Naive thymus-derived CD8-positive, alpha-beta T cell (primary cell): ENCODE measurements at regions not wholly inside any gene's neighbourhood (a gene's known extent, or its start where the extent isn't known, plus 50 kb on each side); places are given as distances from the start of the nearest gene placed in this dataset.

Source experiments
- ATAC-seq, 2 donors: fragments of 150-1000 bp; cut with Tn5 transposase in 1 of 2; sonication (Bioruptor Pico), chemical (Tn5 transposase) in 1 of 2; 1 replicate in 1 of 2; 2 replicates in 1 of 2; pipeline ENCODE4 v1.10.0; 2021; ENCODE audit warnings: mild to moderate bottlenecking in 2 of 2, moderate library complexity in 2 of 2
- POLR2A ChIA-PET: fragments of 350-600 bp; sonication (Branson Sonifier 250); formaldehyde crosslinking; loops from one replicate; lab custom pipeline; 2021; ENCODE audit warnings: antibody characterized with exemption; lab: Charles Lee
- DNase-seq, 10 donors: peaks; one replicate each; pipeline versions ENCODE4 v3.0.0 to v3.0.0-alpha.2; 2020 to 2022
- H3K27ac Mint-ChIP-seq, 10 donors: one replicate each; pipeline ENCODE4 v1.8.0; 2020 to 2022; ENCODE audit warnings: mild to moderate bottlenecking in 10 of 10, mixed read lengths in 10 of 10, moderate library complexity in 4 of 10, inconsistent platforms in 1 of 10
- H3K27me3 Mint-ChIP-seq, 5 donors: one replicate each; pipeline ENCODE4 v1.8.0; 2021 to 2022; ENCODE audit warnings: mixed read lengths in 5 of 5
- H3K36me3 Mint-ChIP-seq, 3 donors: one replicate each; pipeline ENCODE4 v1.8.0; 2020 to 2022; ENCODE audit warnings: mixed read lengths in 3 of 3, mild to moderate bottlenecking in 2 of 3, inconsistent platforms in 1 of 3
- H3K4me1 Mint-ChIP-seq, 4 donors: one replicate each; pipeline ENCODE4 v1.8.0; 2021 to 2022; ENCODE audit warnings: mixed read lengths in 4 of 4
- H3K4me3 Mint-ChIP-seq, 10 donors: one replicate each; pipeline ENCODE4 v1.8.0; 2020 to 2022; ENCODE audit warnings: mild to moderate bottlenecking in 10 of 10, mixed read lengths in 10 of 10, moderate library complexity in 6 of 10, inconsistent platforms in 1 of 10
- H3K9me3 Mint-ChIP-seq, 9 donors: one replicate each; pipeline ENCODE4 v1.8.0; 2020 to 2022; ENCODE audit warnings: mixed read lengths in 9 of 9, mild to moderate bottlenecking in 3 of 9, inconsistent platforms in 1 of 9, moderate library complexity in 1 of 9

DNA sequence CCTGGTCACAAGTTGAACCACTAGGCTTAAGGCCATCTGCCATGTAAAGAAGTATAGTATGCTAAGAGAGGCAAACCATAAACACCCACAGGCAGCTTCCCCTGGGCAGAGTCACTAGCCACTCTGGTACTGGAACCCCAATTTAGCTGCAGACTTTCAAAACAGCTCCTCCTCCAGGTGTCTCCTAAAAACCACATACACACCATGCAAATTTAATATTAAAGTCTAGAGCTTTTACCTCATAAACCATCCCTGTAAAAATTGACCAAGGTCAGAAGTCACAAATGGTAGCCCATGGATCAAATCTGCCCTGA lies 99.1 kb upstream of the STT3B start:
- POLR2A ChIA-PET = no interaction called here
- ATAC-seq = no peak
- Mint-ChIP-seq H3K4me3 (no peak overlapping the region), H3K36me3 (peaks cover 0 to 24% (median 23%) of the 10 kb centered on the region in 3 donors), H3K27ac (no peak overlapping the region), H3K27me3 (no peaks in the 10 kb centered on the region), H3K4me1 (no peaks in the 10 kb centered on the region), H3K9me3 (peaks cover 12 to 42% (median 21%) of the 10 kb centered on the region in 9 donors)
- no peak for DNase-seq

DNA sequence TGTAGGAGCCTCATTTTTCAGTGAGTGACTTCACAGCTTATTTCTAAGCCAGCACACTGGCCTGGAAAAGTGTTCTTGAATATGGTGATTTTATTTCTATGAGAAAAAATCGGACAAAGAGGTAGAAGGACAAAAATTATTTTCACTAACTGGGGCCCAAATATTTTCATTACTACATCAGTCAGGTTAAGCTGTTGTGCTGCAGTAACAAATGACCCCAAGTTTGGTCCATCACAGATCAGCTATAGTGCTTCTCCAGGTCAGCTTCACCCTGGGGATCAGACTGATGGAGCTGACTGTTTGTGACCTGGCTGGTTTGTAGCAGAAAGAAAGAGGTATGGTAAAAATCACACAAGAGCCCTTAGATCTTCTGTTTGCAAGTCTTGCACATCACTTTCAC lies 97.9 kb upstream of the STT3B start:
- peak overlapping the region in 1 of 10 donors; percentile 56 for H3K27ac Mint-ChIP-seq
- H3K27me3 Mint-ChIP-seq = no peaks in the 10 kb centered on the region
- POLR2A ChIA-PET = no interaction called here
- H3K4me3 Mint-ChIP-seq = no peak overlapping the region
- H3K36me3 Mint-ChIP-seq = peaks cover 0 to 24% (median 20%) of the 10 kb centered on the region in 3 donors
- H3K4me1 Mint-ChIP-seq = peaks cover 0 to 3% (median 0%) of the 10 kb centered on the region in 4 donors
- no peak for DNase-seq
- no peak for ATAC-seq
- H3K9me3 Mint-ChIP-seq = peaks cover 12 to 35% (median 20%) of the 10 kb centered on the region in 9 donors

DNA sequence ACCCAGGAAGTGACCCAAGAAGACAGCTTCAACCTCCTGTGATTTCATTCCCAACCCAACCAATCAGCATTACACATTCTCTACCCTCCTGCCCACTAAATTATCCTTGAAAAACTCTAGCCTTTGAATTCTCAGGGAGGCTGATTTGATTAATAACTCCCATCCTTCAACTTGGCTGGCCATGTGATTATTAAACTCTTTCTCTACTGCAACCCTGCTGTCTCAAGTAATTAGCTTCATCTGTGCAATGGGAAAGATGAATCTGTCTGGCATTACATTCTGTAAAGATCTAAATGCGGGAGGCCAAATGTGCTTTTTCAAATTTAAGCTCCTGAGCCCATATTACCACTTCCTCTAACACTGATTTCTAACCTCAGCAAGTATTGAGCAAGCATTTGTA lies 95.9 kb upstream of the STT3B start:
- Mint-ChIP-seq H3K4me3 (no peak overlapping the region), H3K4me1 (peaks cover 0 to 8% (median 3%) of the 10 kb centered on the region in 4 donors), H3K27ac (no peak overlapping the region), H3K27me3 (no peaks in the 10 kb centered on the region), H3K9me3 (peaks cover 12 to 35% (median 20%) of the 10 kb centered on the region in 9 donors), H3K36me3 (peaks cover 0 to 21% (median 20%) of the 10 kb centered on the region in 3 donors)
- DNase-seq (no peak), ATAC-seq (no peak)
- POLR2A ChIA-PET = no interaction called here

DNA sequence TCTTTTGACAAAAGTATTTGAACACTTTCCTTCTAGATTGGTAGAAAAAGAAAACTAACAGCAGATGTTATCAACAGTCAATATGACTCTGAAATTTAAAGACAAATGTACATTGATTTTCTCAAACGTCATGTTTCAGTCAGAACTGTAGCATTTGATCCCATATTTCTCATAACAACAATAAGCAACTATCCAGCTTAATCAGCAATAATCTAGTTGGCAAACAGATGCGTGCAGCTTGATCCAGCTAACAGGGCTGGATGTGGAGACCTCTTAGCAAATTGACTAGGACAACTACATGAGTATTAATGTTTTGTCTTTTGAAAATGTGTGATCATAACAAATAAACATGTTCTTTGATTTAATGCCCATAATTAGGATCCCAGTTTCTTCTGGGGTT lies 94.0 kb upstream of the STT3B start:
- Mint-ChIP-seq H3K4me1 (peaks cover 4 to 18% (median 6%) of the 10 kb centered on the region in 4 donors), H3K27me3 (no peaks in the 10 kb centered on the region), H3K9me3 (peaks cover 12 to 35% (median 20%) of the 10 kb centered on the region in 9 donors), H3K36me3 (peaks cover 0 to 21% (median 20%) of the 10 kb centered on the region in 3 donors), H3K27ac (no peak overlapping the region), H3K4me3 (no peak overlapping the region)
- ATAC-seq (no peak), DNase-seq (no peak)
- POLR2A ChIA-PET = no interaction called here

DNA sequence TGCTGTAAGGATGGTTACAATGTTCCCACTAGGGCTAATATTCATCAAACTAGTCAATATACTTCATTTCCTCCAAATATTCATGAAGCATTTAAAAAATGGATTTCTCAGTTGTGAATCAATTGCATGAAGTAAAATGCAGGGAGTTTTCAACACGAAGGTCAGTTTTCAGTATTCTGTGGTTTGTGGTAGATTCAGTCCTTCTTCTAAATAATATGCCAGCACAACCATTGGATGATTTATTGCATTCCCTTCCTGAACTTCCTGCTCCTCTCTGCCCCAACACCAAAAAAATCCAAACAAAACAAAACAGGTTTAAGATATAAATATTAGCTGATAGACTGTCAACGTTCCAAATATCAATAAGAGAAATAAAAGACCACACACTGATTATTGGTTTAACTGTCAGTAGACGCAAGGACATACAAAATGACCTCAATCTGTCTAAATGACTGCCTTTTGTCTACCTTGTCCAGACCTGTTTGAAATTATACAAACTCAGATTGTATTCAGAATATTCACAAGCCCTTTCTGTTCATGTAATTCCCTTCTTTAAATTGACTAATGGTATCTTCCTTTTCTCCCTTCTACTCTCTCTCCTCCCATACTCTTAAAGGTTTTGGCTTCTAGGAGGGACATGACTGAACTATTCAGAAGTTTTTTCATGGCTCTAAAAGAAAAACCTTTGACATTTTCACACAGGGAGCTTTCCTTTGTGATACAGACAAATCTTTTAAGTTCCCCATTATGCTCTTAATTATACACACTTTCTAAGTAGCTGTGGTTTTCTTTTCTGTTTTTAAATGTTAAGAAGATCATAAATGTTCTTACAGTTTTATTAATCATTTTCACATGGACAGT lies 92.6 kb upstream of the STT3B start:
- no peak for DNase-seq
- ATAC-seq = no peak
- peak overlapping the region in 2 of 10 donors; percentile 15 to 22 for H3K27ac Mint-ChIP-seq
- no peaks in the 10 kb centered on the region for H3K27me3 Mint-ChIP-seq
- H3K4me1 Mint-ChIP-seq = peaks cover 7 to 18% (median 10%) of the 10 kb centered on the region in 4 donors
- peaks cover 11 to 29% (median 18%) of the 10 kb centered on the region in 9 donors for H3K9me3 Mint-ChIP-seq
- POLR2A ChIA-PET = interaction anchor here (1.3 kb wide), 1 partner anchor 92 kb away, joined by 4 read pairs; the partner anchor contains the start of gene STT3B
- H3K36me3 Mint-ChIP-seq = peaks cover 0 to 19% (median 19%) of the 10 kb centered on the region in 3 donors
- no peak overlapping the region for H3K4me3 Mint-ChIP-seq

DNA sequence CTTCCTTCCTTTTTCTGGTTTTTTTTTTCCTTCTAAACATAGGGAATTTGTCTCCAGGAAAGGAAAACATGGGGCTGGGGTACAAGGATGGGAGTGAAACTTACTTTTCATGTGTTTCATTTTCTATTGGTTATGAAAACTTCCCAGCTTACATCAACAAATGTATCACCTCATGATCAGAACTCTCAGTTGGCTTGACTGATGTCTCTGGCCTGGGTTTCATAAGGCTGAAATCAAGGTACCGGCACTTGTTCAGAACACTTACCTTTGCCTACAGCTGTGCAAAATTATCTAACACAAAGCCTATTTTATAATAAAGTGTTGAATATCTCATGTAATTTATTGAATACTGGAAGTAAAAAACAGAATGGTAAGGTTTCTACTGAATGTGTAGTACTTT lies 91.8 kb upstream of the STT3B start:
- H3K27ac Mint-ChIP-seq = no peak overlapping the region
- peaks cover 7 to 18% (median 10%) of the 10 kb centered on the region in 4 donors for H3K4me1 Mint-ChIP-seq
- ATAC-seq (no peak), DNase-seq (no peak)
- peaks cover 0 to 17% (median 15%) of the 10 kb centered on the region in 3 donors for H3K36me3 Mint-ChIP-seq
- H3K27me3 Mint-ChIP-seq = no peaks in the 10 kb centered on the region
- POLR2A ChIA-PET = interaction anchor here (1.3 kb wide), 1 partner anchor 91 kb away, joined by 4 read pairs; the partner anchor contains the start of gene STT3B
- peaks cover 9 to 21% (median 16%) of the 10 kb centered on the region in 9 donors for H3K9me3 Mint-ChIP-seq
- no peak overlapping the region for H3K4me3 Mint-ChIP-seq

DNA sequence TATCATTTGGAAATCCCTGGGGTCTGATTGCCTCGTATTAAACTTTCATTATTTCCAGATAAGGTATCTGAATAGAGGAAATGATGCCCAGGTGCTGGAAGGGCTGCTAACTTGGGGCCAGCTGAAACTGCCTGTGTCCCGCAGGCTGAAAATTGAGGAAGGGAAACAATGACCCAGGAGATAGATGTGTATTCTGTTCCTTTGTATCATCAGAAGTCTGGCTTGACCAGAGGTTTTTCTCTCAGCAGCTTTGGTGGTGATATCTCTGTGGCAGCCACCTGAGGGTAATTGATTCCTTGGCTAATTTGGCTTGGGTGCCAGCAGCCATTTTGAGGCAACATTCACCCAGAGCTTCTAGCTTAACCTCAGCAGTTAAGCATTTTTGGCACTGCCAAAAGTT lies 90.0 kb upstream of the STT3B start:
- ATAC-seq (no peak), DNase-seq (no peak)
- peak overlapping the region in 1 of 10 donors; percentile 53 for H3K27ac Mint-ChIP-seq
- peaks cover under 1 to 5% (median 2%) of the 10 kb centered on the region in 9 donors for H3K9me3 Mint-ChIP-seq
- no peaks in the 10 kb centered on the region for H3K27me3 Mint-ChIP-seq
- H3K36me3 Mint-ChIP-seq = peaks cover 0 to 2% (median 2%) of the 10 kb centered on the region in 3 donors
- peaks cover 7 to 21% (median 10%) of the 10 kb centered on the region in 4 donors for H3K4me1 Mint-ChIP-seq
- no peak overlapping the region for H3K4me3 Mint-ChIP-seq
- POLR2A ChIA-PET = no interaction called here

DNA sequence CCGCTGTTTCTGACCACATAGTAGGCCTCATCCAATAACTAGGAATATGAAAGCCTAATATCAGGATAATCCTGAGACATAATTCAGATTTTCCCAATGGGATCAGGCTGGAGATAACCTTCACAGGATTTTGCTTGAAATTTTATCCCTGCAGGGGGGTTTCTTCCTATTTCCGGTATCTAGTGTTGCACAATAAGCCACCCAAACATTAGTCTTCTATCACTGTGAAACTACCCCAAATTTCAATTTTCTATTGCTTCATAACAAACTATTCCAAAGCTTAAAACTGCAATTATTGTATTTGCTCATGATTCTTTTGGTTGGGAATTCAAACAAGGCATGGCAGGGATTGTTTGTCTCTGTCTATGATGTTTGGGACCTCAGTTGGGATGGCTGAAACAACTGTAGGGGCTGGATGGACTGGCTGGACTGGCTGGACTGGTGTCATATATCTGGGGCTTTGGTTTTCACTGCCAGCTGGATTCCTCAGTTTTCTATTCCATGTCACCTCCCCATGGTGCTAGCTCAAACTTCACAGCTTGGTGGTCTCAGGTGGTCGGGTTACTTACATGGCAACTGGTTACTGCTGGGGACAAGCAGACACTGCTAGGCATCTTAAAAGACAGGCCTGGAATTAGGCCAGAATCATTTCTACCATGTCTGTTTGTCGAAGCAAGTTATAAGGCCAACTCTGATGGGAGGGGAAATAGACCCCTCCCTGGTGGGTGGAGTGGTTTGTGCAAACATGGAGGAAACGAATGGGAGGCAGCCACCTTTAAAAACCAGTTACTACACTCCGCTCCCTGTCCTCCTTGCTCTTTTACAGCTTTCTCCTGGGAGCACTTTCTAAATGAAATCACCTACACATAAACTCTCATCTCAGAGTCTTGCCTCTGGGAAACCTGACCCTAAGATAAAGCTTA lies 88.2 kb upstream of the STT3B start:
- peaks cover 16 to 30% (median 19%) of the 10 kb centered on the region in 4 donors for H3K4me1 Mint-ChIP-seq

DNA sequence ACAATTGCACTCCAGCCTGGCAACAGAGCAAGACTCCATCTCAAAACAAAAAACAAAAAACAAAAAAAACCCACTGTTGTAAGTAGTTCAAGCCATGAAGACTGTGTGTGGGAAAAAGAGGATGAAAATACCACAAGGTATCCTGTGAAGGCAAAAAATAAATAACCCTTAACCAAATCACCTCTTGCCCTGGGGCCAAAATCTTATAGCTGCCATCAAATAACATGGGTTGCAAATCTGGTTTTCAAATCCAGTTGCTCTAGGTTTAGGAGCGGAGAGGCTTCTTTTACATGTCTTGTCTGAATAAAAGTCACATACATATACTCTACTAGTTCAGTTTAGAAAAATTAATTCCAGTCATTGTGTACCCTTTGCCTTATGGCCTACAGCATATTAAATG lies 87.0 kb upstream of the STT3B start:
- H3K9me3 Mint-ChIP-seq = peaks cover 0 to 19% (median 8%) of the 10 kb centered on the region in 9 donors
- peaks cover 0 to 16% (median 10%) of the 10 kb centered on the region in 3 donors for H3K36me3 Mint-ChIP-seq
- ATAC-seq (no peak), DNase-seq (no peak)
- H3K27ac Mint-ChIP-seq = no peak overlapping the region
- no peaks in the 10 kb centered on the region for H3K27me3 Mint-ChIP-seq
- H3K4me3 Mint-ChIP-seq = no peak overlapping the region
- POLR2A ChIA-PET = no interaction called here
- H3K4me1 Mint-ChIP-seq = peaks cover 14 to 24% (median 19%) of the 10 kb centered on the region in 4 donors

More for the DNA sequence above, 88.2 kb upstream of the STT3B start:
- peaks cover 0 to 11% (median 6%) of the 10 kb centered on the region in 9 donors for H3K9me3 Mint-ChIP-seq
- H3K36me3 Mint-ChIP-seq = peaks cover 0 to 9% (median 5%) of the 10 kb centered on the region in 3 donors
- no peak for ATAC-seq
- H3K27ac Mint-ChIP-seq = peak overlapping the region in 1 of 10 donors; percentile 3
- POLR2A ChIA-PET = interaction anchor here (0.6 to 0.7 kb wide), 2 partner anchors 87 to 149 kb away, joined by 4 to 5 read pairs; no protein-coding TSS in a partner anchor
- no peaks in the 10 kb centered on the region for H3K27me3 Mint-ChIP-seq
- no peak for DNase-seq
- no peak overlapping the region for H3K4me3 Mint-ChIP-seq

DNA sequence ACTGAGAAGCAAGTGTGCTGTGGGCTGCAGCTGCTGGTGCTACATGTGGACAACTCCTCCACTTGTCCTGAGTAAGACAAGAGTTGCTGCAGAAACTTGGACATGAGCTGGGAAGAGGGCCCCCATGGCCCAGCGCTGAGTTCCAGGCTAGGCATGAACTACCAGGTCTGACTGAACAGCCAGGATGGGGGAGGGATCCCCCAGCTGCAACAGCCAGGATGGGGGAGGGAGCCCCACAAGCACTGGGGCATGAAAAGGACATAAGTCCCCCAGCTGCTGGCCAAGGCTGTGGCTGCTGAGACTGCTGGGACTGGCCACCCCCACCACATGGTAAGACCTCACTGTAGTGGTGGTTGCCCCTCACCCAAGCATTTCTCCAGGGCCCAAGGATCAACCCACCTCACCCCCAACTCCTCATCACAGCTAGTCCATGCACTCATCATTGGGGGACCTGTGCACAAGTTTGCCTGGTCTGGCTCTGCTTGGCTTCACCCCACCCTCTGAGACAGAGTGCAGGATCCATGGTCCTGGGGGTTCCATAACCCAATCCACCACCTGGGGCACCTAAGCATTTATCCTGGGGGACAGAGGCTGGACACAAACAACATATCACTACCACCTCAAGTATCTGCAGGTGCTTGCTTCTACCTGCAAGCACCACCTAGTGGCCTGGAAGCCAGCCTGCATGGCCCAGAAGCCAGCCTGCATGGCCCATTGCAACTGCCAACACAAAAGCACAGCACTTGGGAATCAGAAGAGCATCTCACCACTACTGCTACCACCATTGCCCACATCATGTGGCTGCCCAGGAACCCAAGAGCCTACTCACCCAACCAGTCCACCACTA lies 84.5 kb upstream of the STT3B start:
- H3K27ac Mint-ChIP-seq = peak overlapping the region in 2 of 10 donors; percentile 11 to 47
- H3K4me1 Mint-ChIP-seq = peaks cover 12 to 20% (median 17%) of the 10 kb centered on the region in 4 donors
- ATAC-seq = peak; percentile 39 to 50
- DNase-seq = peak in 4 of 10 donors; percentile 12 to 67 (median 22)
- H3K4me3 Mint-ChIP-seq = peak overlapping the region in 4 of 10 donors; percentile 9 to 52 (median 28)
- H3K9me3 Mint-ChIP-seq = peaks cover 0 to 19% (median 9%) of the 10 kb centered on the region in 9 donors
- POLR2A ChIA-PET = no interaction called here
- H3K36me3 Mint-ChIP-seq = peaks cover 0 to 16% (median 10%) of the 10 kb centered on the region in 3 donors
- no peaks in the 10 kb centered on the region for H3K27me3 Mint-ChIP-seq

DNA sequence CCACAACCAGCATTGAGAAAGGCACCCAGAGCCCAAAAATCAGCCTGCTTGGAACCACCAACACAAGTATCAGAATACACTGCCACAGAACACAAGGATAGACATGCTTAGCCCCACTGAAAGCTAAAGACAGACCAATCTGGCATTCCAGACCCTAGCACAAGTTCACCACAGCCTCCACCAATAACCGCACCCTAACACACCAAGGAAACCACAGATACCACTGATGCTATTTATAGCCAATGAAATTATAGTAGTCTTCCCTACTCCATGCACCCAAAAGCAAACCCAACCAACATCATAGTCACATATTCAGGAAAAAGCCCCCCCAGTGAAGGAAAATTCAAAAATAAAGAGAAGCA lies 83.9 kb upstream of the STT3B start:
- DNase-seq (no peak), ATAC-seq (no peak)
- no peaks in the 10 kb centered on the region for H3K27me3 Mint-ChIP-seq
- H3K9me3 Mint-ChIP-seq = peaks cover 0 to 19% (median 9%) of the 10 kb centered on the region in 9 donors
- POLR2A ChIA-PET = no interaction called here
- H3K36me3 Mint-ChIP-seq = peaks cover 0 to 16% (median 10%) of the 10 kb centered on the region in 3 donors
- peak overlapping the region in 4 of 10 donors; percentile 9 to 52 (median 28) for H3K4me3 Mint-ChIP-seq
- H3K4me1 Mint-ChIP-seq = peaks cover 12 to 14% (median 12%) of the 10 kb centered on the region in 4 donors
- H3K27ac Mint-ChIP-seq = peak overlapping the region in 2 of 10 donors; percentile 7 to 47
